K562 (cell line): ENCODE measurements at regions not wholly inside any gene's neighbourhood (a gene's known extent, or its start where the extent isn't known, plus 50 kb on each side); places are given as distances from the start of the nearest gene placed in this dataset.

Experiments used
- ATAC-seq: fragments of 200-7000 bp; cut with Tn5 transposase; 3 replicates; pipeline ENCODE4 v1.9.1; 2020; ENCODE audit warnings: moderate library complexity
- BruUV-seq: library from RNA; stranded (reverse); fragments of 400-500 nt; replicated peaks from 2 replicates; lab custom pipeline; 2021; lab: Mats Ljungman, UMichigan
- CTCF ChIA-PET: fragments of 300-600 bp; formaldehyde crosslinking; extraction: SDS; loops from one replicate; lab custom pipeline; 2021; ENCODE audit warnings: low intra/inter-chr PET ratio; lab: Yijun Ruan, JAX
- POLR2A ChIA-PET: fragments of 300-600, 350-650 bp; sonication (Branson Sonifier 250); formaldehyde crosslinking; extraction: SDS; loops from one replicate; lab custom pipeline; 2021; ENCODE audit warnings: antibody characterized with exemption, inconsistent platforms; lab: Yijun Ruan, JAX
- DNase-seq, 4 experiments: peaks; one replicate each; pipeline versions ENCODE4 v3.0.0 to v3.0.0-alpha.2; 2011 to 2018; ENCODE audit warnings: low spot score in 3 of 4, mixed read lengths in 3 of 4; ENCODE audit errors: extremely low read depth in 1 of 4
- FAIRE-seq: peaks from 2 replicates; lab custom pipeline; 2011; peaks lifted over from hg19 to GRCh38; lab: Jason Lieb, UNC
- H2AFZ ChIP-seq: 2 replicates; pipeline ENCODE4 v1.6.0; 2011; ENCODE audit warnings: low read depth, low read length, control low read depth, inconsistent platforms
- H3K27ac ChIP-seq: fragments of 200-600 bp; 3 replicates; pipeline ENCODE4 v1.8.0; 2011; ENCODE audit warnings: low read depth, mild to moderate bottlenecking, control low read depth, inconsistent platforms, low read length, moderate library complexity, mixed read lengths; ENCODE audit errors: extremely low read depth
- H3K27me3 ChIP-seq, 2 experiments: fragments of 300-600 bp in 1 of 2; 2 replicates in 1 of 2; 3 replicates in 1 of 2; pipeline versions ENCODE4 v1.6.0 to v1.8.0; 2011; ENCODE audit warnings: inconsistent platforms in 2 of 2, low read length in 2 of 2, mild to moderate bottlenecking in 1 of 2, mixed read lengths in 1 of 2, moderate library complexity in 1 of 2; ENCODE audit not compliant: control insufficient read depth in 2 of 2, insufficient read depth in 2 of 2
- H3K36me3 ChIP-seq: fragments of 300-600 bp; 3 replicates; pipeline ENCODE4 v1.8.0; 2011; ENCODE audit warnings: mild to moderate bottlenecking, low read length, inconsistent platforms; ENCODE audit not compliant: control insufficient read depth, insufficient read depth
- H3K4me1 ChIP-seq, 2 experiments: fragments of 200-600 bp in 1 of 2; replicated peaks in 1 of 2; 2 replicates in 1 of 2; 3 replicates in 1 of 2; pipeline versions ENCODE4 v1.5.1 to v1.8.0; 2011; ENCODE audit warnings: inconsistent platforms in 2 of 2, low read length in 2 of 2, mild to moderate bottlenecking in 1 of 2, mixed read lengths in 1 of 2, moderate library complexity in 1 of 2; ENCODE audit not compliant: control insufficient read depth in 2 of 2, insufficient read depth in 2 of 2
- H3K4me2 ChIP-seq: 2 replicates; pipeline ENCODE4 v1.6.1; 2011; ENCODE audit warnings: low read length, control low read depth, inconsistent platforms, mixed read lengths; ENCODE audit not compliant: insufficient read depth
- H3K4me3 ChIP-seq: fragments of 200-600 bp; sonication (generic), shearing (Covaris generic); 2 replicates; pipeline ENCODE4 v1.5.1; 2016; ENCODE audit warnings: control low read depth, inconsistent platforms
- H3K79me2 ChIP-seq: fragments of 200-600 bp; 3 replicates; pipeline ENCODE4 v1.8.0; 2011; ENCODE audit warnings: low read length, inconsistent platforms; ENCODE audit not compliant: control insufficient read depth, insufficient read depth
- H3K9ac ChIP-seq, 2 experiments: 2 replicates each; pipeline versions ENCODE4 v1.6.0 to v1.6.1; 2011; ENCODE audit warnings: low read depth in 2 of 2, low read length in 2 of 2, control low read depth in 1 of 2, inconsistent platforms in 1 of 2, mild to moderate bottlenecking in 1 of 2, mixed read lengths in 1 of 2; ENCODE audit not compliant: insufficient read depth in 1 of 2
- H3K9me1 ChIP-seq: one replicate; pipeline ENCODE4 v1.6.0; 2011; ENCODE audit warnings: inconsistent platforms, mild to moderate bottlenecking, low read length, moderate library complexity; ENCODE audit not compliant: control insufficient read depth, insufficient read depth
- H3K9me3 ChIP-seq: replicated peaks from 2 replicates; pipeline ENCODE4 v1.5.1; 2011; ENCODE audit warnings: low read depth, low read length, inconsistent platforms; ENCODE audit not compliant: control insufficient read depth, insufficient read depth
- H4K20me1 ChIP-seq: replicated peaks from 2 replicates; pipeline ENCODE4 v1.6.1; 2011; ENCODE audit warnings: low read length, inconsistent platforms, mixed read lengths; ENCODE audit not compliant: control insufficient read depth, insufficient read depth
- E2F6 ChIP-seq, 2 experiments: IDR thresholded peaks; 2 replicates each; pipeline ENCODE4 v1.6.1; 2011; ENCODE audit warnings: borderline replicate concordance in 1 of 2, control low read depth in 1 of 2, low read depth in 1 of 2, low read length in 1 of 2, mild to moderate bottlenecking in 1 of 2, mixed read lengths in 1 of 2, moderate library complexity in 1 of 2; ENCODE audit not compliant: insufficient read depth in 1 of 2, insufficient read length in 1 of 2, poor library complexity in 1 of 2, severe bottlenecking in 1 of 2; ENCODE audit errors: extremely low read depth in 1 of 2
- ELK3 ChIP-seq: fragments of 450-650 bp; formaldehyde crosslinking; IDR thresholded peaks from 2 replicates; pipeline ENCODE4 v1.4.0; 2020; ENCODE audit warnings: mild to moderate bottlenecking
- NFATC3 ChIP-seq: fragments of 450-650 bp; IDR thresholded peaks from 2 replicates; pipeline ENCODE4 v1.6.1; 2017; ENCODE audit warnings: mild to moderate bottlenecking
- POLR2AphosphoS2 ChIP-seq: IDR thresholded peaks from 2 replicates; pipeline ENCODE4 v1.6.1; 2012; ENCODE audit warnings: low read length, improper control_type of control experiment
- RBM34 ChIP-seq: fragments of 200-400 bp; formaldehyde crosslinking; IDR thresholded peaks from 2 replicates; pipeline ENCODE4 v1.6.1; 2018; ENCODE audit warnings: low read length, borderline replicate concordance; ENCODE audit not compliant: insufficient read depth
- SAP30 ChIP-seq: fragments of 200-600 bp; sonication (generic); IDR thresholded peaks from 2 replicates; pipeline ENCODE4 v1.6.1; 2012; ENCODE audit warnings: borderline replicate concordance, low read depth, mild to moderate bottlenecking, moderate library complexity, low read length, control low read depth, inconsistent platforms; ENCODE audit not compliant: insufficient read depth, poor library complexity, severe bottlenecking
- SMARCC2 ChIP-seq: fragments of 450-650 bp; IDR thresholded peaks from 2 replicates; pipeline ENCODE4 v1.6.1; 2017; ENCODE audit warnings: antibody characterized with exemption, moderate library complexity, mild to moderate bottlenecking, low read depth
- ZBTB5 ChIP-seq: fragments of 450-650 bp; IDR thresholded peaks from 2 replicates; pipeline ENCODE4 v1.6.1; 2017; ENCODE audit warnings: antibody characterized with exemption
- ZNF3 ChIP-seq: fragments of 250-450 bp; sonication (Bioruptor Pico); IDR thresholded peaks from 2 replicates; pipeline ENCODE4 v1.5.0; 2021; ENCODE audit warnings: mild to moderate bottlenecking, moderate library complexity
- ZNF780A ChIP-seq: fragments of 250-450 bp; sonication (Bioruptor Pico); IDR thresholded peaks from 2 replicates; pipeline ENCODE4 v1.5.0; 2021; ENCODE audit warnings: mild to moderate bottlenecking
- WGBS: fragments of 100-300 bp; shearing (Covaris generic); methylation state at CpG from one replicate; pipeline ENCODE4 v1.1.6; 2016; ENCODE audit warnings: low coverage, mixed read lengths; ENCODE audit not compliant: insufficient coverage; ENCODE audit errors: missing lambda C conversion rate; 5-methylcytosine and 5-hydroxymethylcytosine counted together
- in situ Hi-C: fragments of 300-500 bp; cut with MboI; formaldehyde crosslinking; loops from 4 replicates; pipeline ENCODE4 v1.15.0; 2018; ENCODE audit warnings: inconsistent platforms, mixed read lengths
- intact Hi-C: fragments of 100-400 bp; cut with micrococcal nuclease; formaldehyde crosslinking; loops from 2 replicates; pipeline ENCODE4 v1.14.2; 2022

GRCh38 chr16:17567455-17567854 lies 96.7 kb upstream of the XYLT1 start:
- no peaks in the 10 kb centered on the region for H3K36me3 ChIP-seq
- H3K27ac ChIP-seq: no peak overlapping the region
- ATAC-seq: no peak
- POLR2A ChIA-PET: no interaction called here
- H4K20me1 ChIP-seq: no peaks in the 10 kb centered on the region
- CTCF ChIA-PET: no interaction called here
- H3K9me1 ChIP-seq: no peaks in the 10 kb centered on the region
- 6% methylated on average over 7 of the region's 7 CpGs for WGBS
- H3K27me3 ChIP-seq: 0 out of 5 replicates have a peak, but pooled peaks cover 0 to 11% of the 10 kb centered on the region in 2 experiments
- in situ Hi-C loops: no loop called here
- no peak overlapping the region for H3K4me2 ChIP-seq
- H2AFZ ChIP-seq: no peak overlapping the region
- no peaks in the 10 kb centered on the region for H3K4me1 ChIP-seq
- no peak overlapping the region for H3K4me3 ChIP-seq
- no peaks in the 10 kb centered on the region for H3K79me2 ChIP-seq
- H3K9me3 ChIP-seq: no peaks in the 10 kb centered on the region
- no peak for DNase-seq
- FAIRE-seq: no peak
- TF ChIP-seq POLR2AphosphoS2 (no peak), ZNF3 (no peak), E2F6 (IDR thresholded peaks at IDR 0.05; ENCODE audit: borderline replicate concordance in 1 of 2, extremely low read depth in 1 of 2, insufficient read depth in 1 of 2, insufficient read length in 1 of 2, low read depth in 1 of 2, low read length in 1 of 2, poor library complexity in 1 of 2, severe bottlenecking in 1 of 2) (no peak), SAP30 (no peak), SMARCC2 (no peak), ZNF780A (CRISPR knock-in tag) (no peak), ELK3 (CRISPR knock-in tag) (no peak), RBM34 (no peak), ZBTB5 (no peak), NFATC3 (no peak)
- TF ChIP-seq, all 486 proteins: peak for 0
- BruUV-seq: no TSS peak
- intact Hi-C loops: no loop called here
- H3K9ac ChIP-seq: no peak overlapping the region
